22Rv1 (cell line): ENCODE measurements at regions not wholly inside any gene's neighbourhood (a gene's known extent, or its start where the extent isn't known, plus 50 kb on each side); places are given as distances from the start of the nearest gene placed in this dataset.
"Not testable (repeated sequence)": the region's sequence is repeated elsewhere in the genome, so short reads cannot be mapped to it uniquely, and the experiment has no call there.

Source experiments
- H3K27ac ChIP-seq: fragments of 450-650 bp; 2 replicates; pipeline ENCODE4 v1.5.1; 2017
- ZFX ChIP-seq: fragments of 450-650 bp; IDR thresholded peaks from 2 replicates; pipeline ENCODE4 v1.6.1; 2017; ENCODE audit warnings: antibody characterized with exemption, borderline replicate concordance
- TF ChIP-seq, protein P1 (sequence below): fragments of 450-650 bp; IDR thresholded peaks from 2 replicates; pipeline ENCODE4 v1.5.1; 2017; ENCODE audit warnings: mild to moderate bottlenecking

DNA sequence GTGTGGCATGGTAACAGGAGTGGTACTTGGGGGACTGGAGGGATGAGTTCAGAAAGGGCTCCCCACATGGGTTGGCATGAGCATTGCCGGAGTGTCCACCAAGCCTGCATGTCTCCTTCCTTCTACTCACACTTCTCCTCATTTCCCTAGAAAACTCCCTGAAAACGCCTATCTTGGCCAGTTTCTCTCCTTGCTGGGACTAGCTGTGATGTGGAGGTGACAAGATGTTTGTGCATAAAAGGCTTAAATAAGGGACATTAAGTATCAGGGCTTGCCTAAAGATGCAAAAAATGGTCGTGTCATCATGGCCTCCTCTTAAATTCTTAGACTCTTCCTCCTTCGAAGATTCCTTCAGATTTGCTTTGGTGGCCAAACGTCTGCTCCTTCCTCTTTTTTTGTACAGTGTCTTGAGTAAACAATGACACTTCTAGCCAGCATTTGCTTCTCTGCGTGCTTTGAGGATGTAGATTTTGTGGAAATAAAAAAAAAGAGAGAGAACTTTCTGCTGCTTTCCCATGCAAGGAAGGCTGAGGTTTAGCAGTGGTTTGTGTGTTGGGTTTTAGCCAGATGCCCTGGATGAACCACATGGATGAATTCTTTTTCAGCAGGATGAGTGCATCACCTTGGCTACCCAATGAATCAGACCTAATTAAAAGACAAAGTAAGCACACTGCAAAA, 239.1 kb upstream of the IRF2BP2 start:
- H3K27ac ChIP-seq: no peak overlapping the region

DNA sequence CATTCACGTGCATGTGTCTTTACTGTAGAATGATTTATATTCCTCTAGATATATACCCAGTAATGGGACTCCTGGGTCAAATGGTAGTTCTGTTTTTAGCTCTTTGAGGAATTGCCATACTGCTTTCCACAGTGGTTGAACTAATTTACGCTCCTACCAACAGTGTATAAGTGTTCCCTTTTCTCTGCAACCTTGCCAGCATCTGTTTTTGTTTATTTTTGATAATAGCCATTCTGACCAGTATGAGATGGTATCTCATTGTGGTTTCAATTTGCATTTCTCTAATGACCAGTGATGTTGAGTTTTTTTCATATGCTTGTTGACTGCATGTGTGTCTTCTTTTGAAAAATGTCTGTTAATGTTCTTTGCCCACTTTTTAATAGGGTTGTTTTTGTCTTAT, 236.8 kb upstream of the IRF2BP2 start:
- H3K27ac ChIP-seq: not testable (repeated sequence)

More for the DNA sequence above, 239.1 kb upstream of the IRF2BP2 start:
- TF ChIP-seq, protein P1, sequence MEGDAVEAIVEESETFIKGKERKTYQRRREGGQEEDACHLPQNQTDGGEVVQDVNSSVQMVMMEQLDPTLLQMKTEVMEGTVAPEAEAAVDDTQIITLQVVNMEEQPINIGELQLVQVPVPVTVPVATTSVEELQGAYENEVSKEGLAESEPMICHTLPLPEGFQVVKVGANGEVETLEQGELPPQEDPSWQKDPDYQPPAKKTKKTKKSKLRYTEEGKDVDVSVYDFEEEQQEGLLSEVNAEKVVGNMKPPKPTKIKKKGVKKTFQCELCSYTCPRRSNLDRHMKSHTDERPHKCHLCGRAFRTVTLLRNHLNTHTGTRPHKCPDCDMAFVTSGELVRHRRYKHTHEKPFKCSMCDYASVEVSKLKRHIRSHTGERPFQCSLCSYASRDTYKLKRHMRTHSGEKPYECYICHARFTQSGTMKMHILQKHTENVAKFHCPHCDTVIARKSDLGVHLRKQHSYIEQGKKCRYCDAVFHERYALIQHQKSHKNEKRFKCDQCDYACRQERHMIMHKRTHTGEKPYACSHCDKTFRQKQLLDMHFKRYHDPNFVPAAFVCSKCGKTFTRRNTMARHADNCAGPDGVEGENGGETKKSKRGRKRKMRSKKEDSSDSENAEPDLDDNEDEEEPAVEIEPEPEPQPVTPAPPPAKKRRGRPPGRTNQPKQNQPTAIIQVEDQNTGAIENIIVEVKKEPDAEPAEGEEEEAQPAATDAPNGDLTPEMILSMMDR: no peak
- TF ChIP-seq ZFX: no peak

DNA sequence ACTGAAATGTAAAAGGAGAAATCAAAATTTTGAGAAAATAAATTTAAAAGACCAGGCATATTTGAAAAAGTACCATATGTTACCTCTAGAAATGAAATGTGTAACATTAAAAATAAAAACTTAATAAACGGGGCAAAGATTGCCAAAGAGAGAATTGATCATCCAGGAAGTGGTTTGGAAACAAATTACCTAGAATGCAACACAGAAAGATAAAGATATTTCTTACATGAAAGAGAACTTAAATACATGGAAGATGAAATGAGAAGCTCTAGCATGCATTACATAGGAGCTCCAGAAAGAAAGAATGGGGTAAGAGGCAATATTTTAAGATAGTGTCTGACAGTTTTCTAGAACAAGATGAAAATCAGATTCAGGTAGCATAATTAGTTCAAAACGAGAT, 235.9 kb upstream of the IRF2BP2 start:
- H3K27ac ChIP-seq: no peak overlapping the region
- no peak for TF ChIP-seq ZFX
- TF ChIP-seq, protein P1: no peak

- TF ChIP-seq, protein P1: no peak
- TF ChIP-seq ZFX: no peak
- H3K27ac ChIP-seq: no peak overlapping the region
These were observed 235.2 kb upstream of the IRF2BP2 start for GRCh38 chr1:234845097-234845660.

GRCh38 chr1:234844479-234845031, 234.6 kb upstream of the IRF2BP2 start:
- TF ChIP-seq ZFX: no peak
- TF ChIP-seq, protein P1: no peak
- no peak overlapping the region for H3K27ac ChIP-seq

- no peak overlapping the region for H3K27ac ChIP-seq
- TF ChIP-seq ZFX: no peak
- TF ChIP-seq, protein P1: no peak
These were observed 234.0 kb upstream of the IRF2BP2 start for GRCh38 chr1:234843946-234844345.

DNA sequence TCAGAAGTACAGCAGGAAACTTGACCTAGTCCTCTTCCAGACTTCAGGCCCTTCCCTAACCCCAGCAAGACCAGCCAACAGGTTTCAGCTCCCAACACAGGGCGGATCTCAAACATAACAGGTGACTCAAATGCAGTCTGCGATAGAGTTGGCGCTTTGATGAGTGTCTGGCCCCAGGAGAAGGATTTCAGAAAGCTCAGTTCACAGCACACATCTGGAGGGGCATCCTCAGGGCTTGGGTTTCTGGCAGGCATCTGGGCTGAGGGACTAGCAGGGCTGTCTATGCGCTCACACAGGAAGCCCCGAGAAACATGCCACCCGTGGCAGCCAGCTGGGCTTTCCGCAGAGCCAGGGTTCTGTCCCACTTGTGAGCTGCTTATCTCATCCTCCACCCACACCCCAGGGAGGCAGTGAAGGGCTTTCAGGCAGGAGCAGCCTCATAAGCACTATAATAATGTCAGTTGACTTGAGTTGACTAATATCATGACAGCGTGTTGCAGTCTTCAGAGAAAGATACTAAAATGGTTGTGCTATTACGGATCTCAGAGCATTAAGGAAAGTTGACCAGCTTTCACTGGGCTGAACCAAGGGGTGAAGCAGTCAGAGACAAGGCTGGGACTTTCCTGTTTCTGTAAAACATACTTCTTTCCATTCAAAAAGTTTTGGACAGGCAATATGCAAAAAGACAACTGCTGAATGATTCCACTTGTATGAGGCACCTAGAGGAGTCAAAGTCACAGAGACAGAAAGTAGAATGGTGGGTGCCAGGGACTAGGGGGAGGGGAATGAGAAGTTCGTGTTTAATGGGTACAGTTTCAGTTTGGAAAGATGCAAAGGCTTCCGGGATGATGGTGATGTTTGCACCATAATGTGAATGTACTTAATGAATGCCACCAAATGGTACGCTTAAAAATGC, 233.0 kb upstream of the IRF2BP2 start:
- H3K27ac ChIP-seq: no peak overlapping the region
- TF ChIP-seq, protein P1: no peak
- no peak for TF ChIP-seq ZFX
